ENCODE measurements at regions not wholly inside any gene's neighbourhood (a gene's known extent, or its start where the extent isn't known, plus 50 kb on each side); places are given as distances from the start of the nearest gene placed in this dataset.
"Not testable (repeated sequence)": the region's sequence is repeated elsewhere in the genome, so short reads cannot be mapped to it uniquely, and the experiment has no call there.

- no peaks in the 10 kb centered on the region for H3K27me3 ChIP-seq (ENCODE audit: low read depth)
- no peaks in the 10 kb centered on the region for H3K9me3 ChIP-seq (replicated peaks)
- intact Hi-C loops (cut with micrococcal nuclease), result no loop called here
These were observed 182.4 kb upstream of the CDK1 start for GRCh38 chr10:60595852-60596251.

GRCh38 chr10:60594476-60595051 lies 183.7 kb upstream of the CDK1 start:
- Histone ChIP-seq H3K27me3 (ENCODE audit: low read depth) (no peaks in the 10 kb centered on the region), H3K36me3 (no peaks in the 10 kb centered on the region), H3K27ac (replicated peaks) (no peak overlapping the region), H3K4me3 (no peak overlapping the region), H3K4me1 (no peaks in the 10 kb centered on the region), H3K9me3 (replicated peaks) (no peaks in the 10 kb centered on the region)
- intact Hi-C loops (cut with micrococcal nuclease), result no loop called here
- no peak for TF ChIP-seq CTCF (IDR thresholded peaks at IDR 0.05; ENCODE audit: borderline replicate concordance)
- no peak for DNase-seq

More at GRCh38 chr10:60595852-60596251, 182.4 kb upstream of the CDK1 start:
- DNase-seq, result no peak
- no peak for TF ChIP-seq CTCF (IDR thresholded peaks at IDR 0.05; ENCODE audit: borderline replicate concordance)
- H3K4me3 ChIP-seq, result no peak overlapping the region
- H3K4me1 ChIP-seq, result no peaks in the 10 kb centered on the region
- no peaks in the 10 kb centered on the region for H3K36me3 ChIP-seq
- no peak overlapping the region for H3K27ac ChIP-seq (replicated peaks)

GRCh38 chr10:60591119-60591518 lies 187.2 kb upstream of the CDK1 start:
- Histone ChIP-seq H3K27me3 (ENCODE audit: low read depth) (no peaks in the 10 kb centered on the region), H3K4me1 (no peaks in the 10 kb centered on the region), H3K27ac (replicated peaks) (no peak overlapping the region), H3K36me3 (no peaks in the 10 kb centered on the region), H3K4me3 (no peak overlapping the region), H3K9me3 (replicated peaks) (no peaks in the 10 kb centered on the region)
- TF ChIP-seq CTCF (IDR thresholded peaks at IDR 0.05; ENCODE audit: borderline replicate concordance), result no peak
- no peak for DNase-seq
- intact Hi-C loops (cut with micrococcal nuclease), result no loop called here

DNA sequence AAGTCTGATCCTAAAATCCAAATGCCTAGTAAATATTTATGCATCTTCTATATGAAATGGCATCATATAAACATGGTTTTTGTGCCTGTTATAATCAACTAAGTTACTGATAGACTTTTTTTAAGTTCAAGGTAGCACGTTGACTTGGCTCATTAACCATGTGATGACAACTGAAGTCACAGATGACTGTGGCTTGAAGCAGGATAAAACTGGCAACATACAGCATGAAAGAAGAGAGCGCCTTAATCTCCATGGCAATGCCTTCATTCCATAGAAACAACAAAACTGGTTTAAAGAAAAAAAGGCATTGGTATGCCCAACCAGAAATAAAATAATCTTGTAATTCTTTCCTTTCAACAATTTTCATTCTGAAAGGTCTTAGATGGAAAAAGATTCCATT lies 188.9 kb upstream of the CDK1 start:
- Histone ChIP-seq H3K27ac (replicated peaks) (no peak overlapping the region), H3K4me3 (no peak overlapping the region), H3K27me3 (ENCODE audit: low read depth) (no peaks in the 10 kb centered on the region), H3K9me3 (replicated peaks) (no peaks in the 10 kb centered on the region), H3K4me1 (no peaks in the 10 kb centered on the region), H3K36me3 (no peaks in the 10 kb centered on the region)
- no peak for TF ChIP-seq CTCF (IDR thresholded peaks at IDR 0.05; ENCODE audit: borderline replicate concordance)
- intact Hi-C loops (cut with micrococcal nuclease), result no loop called here
- DNase-seq, result no peak

GRCh38 chr10:60581782-60582181 lies 192.1 kb upstream of the ANK3 start:
- DNase-seq; intact Hi-C loops (cut with micrococcal nuclease); H3K27ac ChIP-seq (replicated peaks); H3K9me3 ChIP-seq (replicated peaks); H3K36me3 ChIP-seq; H3K4me3 ChIP-seq; H3K27me3 ChIP-seq (ENCODE audit: low read depth); H3K4me1 ChIP-seq: not testable (repeated sequence)

DNA sequence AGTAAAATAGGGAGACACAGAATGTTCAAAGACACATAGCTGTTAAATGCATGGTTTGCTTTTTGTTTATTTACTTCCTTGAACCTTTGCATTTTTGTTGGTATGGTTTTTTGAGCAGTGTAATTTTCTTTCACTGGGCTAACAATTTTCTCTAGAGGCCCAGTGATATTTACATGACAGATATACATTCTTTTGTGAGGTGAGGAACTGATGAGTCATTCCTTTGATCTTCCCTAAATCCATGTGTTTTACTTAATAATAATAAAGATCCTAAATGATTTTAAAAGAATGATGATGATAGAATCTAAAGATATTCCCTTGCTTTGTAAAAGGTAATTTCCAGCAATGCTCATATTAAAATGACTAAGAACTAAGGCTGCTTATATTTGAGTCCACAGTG lies 188.5 kb upstream of the ANK3 start:
- Histone ChIP-seq H3K4me3 (no peak overlapping the region), H3K27ac (replicated peaks) (no peak overlapping the region), H3K36me3 (no peaks in the 10 kb centered on the region), H3K27me3 (ENCODE audit: low read depth) (no peaks in the 10 kb centered on the region), H3K9me3 (replicated peaks) (no peaks in the 10 kb centered on the region), H3K4me1 (peaks cover 23% of the 10 kb centered on the region)
- DNase-seq, result no peak
- intact Hi-C loops (cut with micrococcal nuclease), result no loop called here
- TF ChIP-seq CTCF (IDR thresholded peaks at IDR 0.05; ENCODE audit: borderline replicate concordance), result no peak
